NB4 (cell line): ENCODE measurements at regions not wholly inside any gene's neighbourhood (a gene's known extent, or its start where the extent isn't known, plus 50 kb on each side); places are given as distances from the start of the nearest gene placed in this dataset.

Experiments
- CTCF ChIP-seq: IDR thresholded peaks from one replicate; pipeline ENCODE4 v1.5.1; 2012; ENCODE audit warnings: low read depth, low read length
- POLR2A ChIP-seq: IDR thresholded peaks from 2 replicates; pipeline ENCODE4 v1.6.1; 2011; ENCODE audit warnings: mild to moderate bottlenecking; ENCODE audit not compliant: insufficient read length; ENCODE audit errors: extremely low read depth

DNA sequence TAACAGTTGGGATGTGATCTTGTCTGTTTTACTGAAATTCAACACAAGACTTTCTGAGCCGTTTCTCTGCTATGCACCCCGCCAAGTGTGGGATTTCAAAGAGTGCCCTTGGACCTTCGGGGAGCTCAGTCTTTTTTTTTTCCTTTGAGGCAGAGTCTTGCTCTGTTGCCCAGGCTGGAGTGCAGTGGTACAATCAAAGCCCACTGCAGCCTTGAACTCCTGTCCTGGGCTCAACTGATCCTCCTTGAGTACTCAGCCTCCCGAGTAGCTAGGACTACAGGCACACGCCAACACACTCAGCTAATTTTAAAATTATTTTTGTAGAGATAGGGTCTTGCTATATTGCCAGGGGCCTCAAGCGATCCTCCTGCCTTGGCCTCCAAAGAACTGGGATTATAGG, 162.9 kb downstream of the BAMBI start:
- TF ChIP-seq POLR2A (no peak), CTCF (no peak)
